ENCODE measurements at regions not wholly inside any gene's neighbourhood (a gene's known extent, or its start where the extent isn't known, plus 50 kb on each side); places are given as distances from the start of the nearest gene placed in this dataset.
A peak's percentile ranks its signal among the peaks of the same experiment; 100 is the strongest.

DNA sequence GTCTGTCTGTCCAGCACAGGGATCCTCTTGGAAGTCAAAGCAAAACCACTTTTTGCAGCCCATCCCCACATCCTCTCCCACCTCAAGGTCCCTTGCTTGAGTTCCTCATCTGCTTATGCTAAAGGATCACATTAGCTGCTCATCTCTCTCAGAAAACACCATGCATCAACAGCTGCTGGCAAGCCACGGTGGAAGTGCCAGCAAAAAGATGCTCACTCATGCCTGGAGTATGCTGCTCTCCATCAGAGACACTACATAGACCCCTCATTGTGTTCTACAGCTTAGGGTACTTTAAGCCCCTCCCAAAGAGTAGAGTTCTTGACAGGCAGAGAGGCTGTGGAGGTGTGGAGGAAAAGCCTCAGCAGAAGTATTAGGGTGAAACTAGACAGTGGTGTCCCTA, 94.6 kb upstream of the COL8A1 start:
- Mint-ChIP-seq H3K27me3 (ENCODE audit: low read depth, unreplicated experiment) (no peaks in the 10 kb centered on the region), H3K27ac (ENCODE audit: unreplicated experiment) (peak overlapping the region; percentile 42), H3K9me3 (ENCODE audit: unreplicated experiment) (peaks cover 7% of the 10 kb centered on the region), H3K4me1 (ENCODE audit: low read depth, unreplicated experiment) (peaks cover 25% of the 10 kb centered on the region), H3K36me3 (ENCODE audit: low read depth, unreplicated experiment) (no peaks in the 10 kb centered on the region), H3K4me3 (ENCODE audit: unreplicated experiment) (no peak overlapping the region)
- no peak overlapping the region for H3K4me3 ChIP-seq (ENCODE audit: insufficient read depth, low read depth, low read length)
- FAIRE-seq (no peak), DNase-seq (ENCODE audit: low read depth) (no peak)
- H2AFZ ChIP-seq (ENCODE audit: low read depth, low read length) = no peak overlapping the region
- H3K4me1 ChIP-seq (ENCODE audit: insufficient read depth, low read length) = peaks cover 5% of the 10 kb centered on the region
- no peaks in the 10 kb centered on the region for H4K20me1 ChIP-seq (ENCODE audit: insufficient read depth, low read length)
- H3K79me2 ChIP-seq (ENCODE audit: insufficient read depth, low read length) = no peaks in the 10 kb centered on the region
- H3K27me3 ChIP-seq (ENCODE audit: insufficient read depth, low read length) = no peaks in the 10 kb centered on the region
- H3K9ac ChIP-seq (ENCODE audit: low read length) = no peak overlapping the region
- no peaks in the 10 kb centered on the region for H3K36me3 ChIP-seq (ENCODE audit: insufficient read depth, low read length)
- TF ChIP-seq EZH2 (IDR thresholded peaks at IDR 0.05; ENCODE audit: insufficient read depth, low read length) = no peak
- TF ChIP-seq, protein P1, sequence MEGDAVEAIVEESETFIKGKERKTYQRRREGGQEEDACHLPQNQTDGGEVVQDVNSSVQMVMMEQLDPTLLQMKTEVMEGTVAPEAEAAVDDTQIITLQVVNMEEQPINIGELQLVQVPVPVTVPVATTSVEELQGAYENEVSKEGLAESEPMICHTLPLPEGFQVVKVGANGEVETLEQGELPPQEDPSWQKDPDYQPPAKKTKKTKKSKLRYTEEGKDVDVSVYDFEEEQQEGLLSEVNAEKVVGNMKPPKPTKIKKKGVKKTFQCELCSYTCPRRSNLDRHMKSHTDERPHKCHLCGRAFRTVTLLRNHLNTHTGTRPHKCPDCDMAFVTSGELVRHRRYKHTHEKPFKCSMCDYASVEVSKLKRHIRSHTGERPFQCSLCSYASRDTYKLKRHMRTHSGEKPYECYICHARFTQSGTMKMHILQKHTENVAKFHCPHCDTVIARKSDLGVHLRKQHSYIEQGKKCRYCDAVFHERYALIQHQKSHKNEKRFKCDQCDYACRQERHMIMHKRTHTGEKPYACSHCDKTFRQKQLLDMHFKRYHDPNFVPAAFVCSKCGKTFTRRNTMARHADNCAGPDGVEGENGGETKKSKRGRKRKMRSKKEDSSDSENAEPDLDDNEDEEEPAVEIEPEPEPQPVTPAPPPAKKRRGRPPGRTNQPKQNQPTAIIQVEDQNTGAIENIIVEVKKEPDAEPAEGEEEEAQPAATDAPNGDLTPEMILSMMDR (IDR thresholded peaks at IDR 0.05; ENCODE audit: insufficient read depth, low read depth, low read length) = no peak
- no peaks in the 10 kb centered on the region for H3K9me3 ChIP-seq (ENCODE audit: insufficient read depth, low read depth, low read length)
- no peak overlapping the region for H3K4me2 ChIP-seq (ENCODE audit: low read length)
- H3K27ac ChIP-seq (ENCODE audit: low read depth, low read length) = no peak overlapping the region

- Mint-ChIP-seq H3K4me1 (ENCODE audit: low read depth, unreplicated experiment) (peaks cover 25% of the 10 kb centered on the region), H3K9me3 (ENCODE audit: unreplicated experiment) (peaks cover 7% of the 10 kb centered on the region), H3K27ac (ENCODE audit: unreplicated experiment) (peak overlapping the region; percentile 9), H3K27me3 (ENCODE audit: low read depth, unreplicated experiment) (no peaks in the 10 kb centered on the region), H3K36me3 (ENCODE audit: low read depth, unreplicated experiment) (no peaks in the 10 kb centered on the region), H3K4me3 (ENCODE audit: unreplicated experiment) (no peak overlapping the region)
- H3K27ac ChIP-seq (ENCODE audit: low read depth, low read length) = no peak overlapping the region
- no peak overlapping the region for H3K4me2 ChIP-seq (ENCODE audit: low read length)
- no peaks in the 10 kb centered on the region for H3K9me3 ChIP-seq (ENCODE audit: insufficient read depth, low read depth, low read length)
- DNase-seq (ENCODE audit: low read depth) = no peak
- TF ChIP-seq, protein P1 (IDR thresholded peaks at IDR 0.05; ENCODE audit: insufficient read depth, low read depth, low read length) = no peak
- no peak for TF ChIP-seq EZH2 (IDR thresholded peaks at IDR 0.05; ENCODE audit: insufficient read depth, low read length)
- no peaks in the 10 kb centered on the region for H4K20me1 ChIP-seq (ENCODE audit: insufficient read depth, low read length)
- no peak overlapping the region for H3K4me3 ChIP-seq (ENCODE audit: insufficient read depth, low read depth, low read length)
- FAIRE-seq = peak; percentile 41
- no peaks in the 10 kb centered on the region for H3K36me3 ChIP-seq (ENCODE audit: insufficient read depth, low read length)
- peaks cover 5% of the 10 kb centered on the region for H3K4me1 ChIP-seq (ENCODE audit: insufficient read depth, low read length)
- no peaks in the 10 kb centered on the region for H3K27me3 ChIP-seq (ENCODE audit: insufficient read depth, low read length)
- no peak overlapping the region for H3K9ac ChIP-seq (ENCODE audit: low read length)
- no peaks in the 10 kb centered on the region for H3K79me2 ChIP-seq (ENCODE audit: insufficient read depth, low read length)
- no peak overlapping the region for H2AFZ ChIP-seq (ENCODE audit: low read depth, low read length)
Measured at GRCh38 chr3:99542767-99543518, 95.5 kb upstream of the COL8A1 start.

DNA sequence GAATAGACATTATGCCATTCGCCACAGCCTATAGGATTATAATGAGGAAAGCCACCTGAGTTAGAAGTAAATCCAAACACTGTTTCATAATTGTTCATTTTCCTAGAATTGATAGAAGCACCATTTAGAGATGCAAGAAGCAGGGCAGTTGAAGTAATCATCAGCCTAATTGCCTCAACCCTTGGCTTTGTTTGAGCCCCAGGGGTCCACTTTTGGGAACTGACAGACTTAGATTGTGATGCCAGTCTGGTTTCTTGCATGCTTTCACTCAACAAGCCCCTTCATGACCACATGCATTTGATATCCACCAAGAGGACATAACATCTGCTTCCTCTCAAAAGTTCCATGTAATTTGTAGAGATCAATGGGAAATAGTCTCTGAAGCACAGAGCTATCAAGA, 97.2 kb upstream of the COL8A1 start:
- Histone ChIP-seq H3K36me3 (ENCODE audit: insufficient read depth, low read length) (no peaks in the 10 kb centered on the region), H3K79me2 (ENCODE audit: insufficient read depth, low read length) (no peaks in the 10 kb centered on the region), H3K4me2 (ENCODE audit: low read length) (no peak overlapping the region), H4K20me1 (ENCODE audit: insufficient read depth, low read length) (no peaks in the 10 kb centered on the region), H2AFZ (ENCODE audit: low read depth, low read length) (no peak overlapping the region), H3K4me3 (ENCODE audit: insufficient read depth, low read depth, low read length) (no peak overlapping the region), H3K27me3 (ENCODE audit: insufficient read depth, low read length) (no peaks in the 10 kb centered on the region), H3K9me3 (ENCODE audit: insufficient read depth, low read depth, low read length) (no peaks in the 10 kb centered on the region), H3K27ac (ENCODE audit: low read depth, low read length) (no peak overlapping the region), H3K9ac (ENCODE audit: low read length) (no peak overlapping the region), H3K4me1 (ENCODE audit: insufficient read depth, low read length) (peaks cover 5% of the 10 kb centered on the region)
- Mint-ChIP-seq H3K9me3 (ENCODE audit: unreplicated experiment) (peaks cover 7% of the 10 kb centered on the region), H3K4me1 (ENCODE audit: low read depth, unreplicated experiment) (peaks cover 34% of the 10 kb centered on the region), H3K27me3 (ENCODE audit: low read depth, unreplicated experiment) (no peaks in the 10 kb centered on the region), H3K4me3 (ENCODE audit: unreplicated experiment) (no peak overlapping the region), H3K27ac (ENCODE audit: unreplicated experiment) (no peak overlapping the region), H3K36me3 (ENCODE audit: low read depth, unreplicated experiment) (no peaks in the 10 kb centered on the region)
- DNase-seq (ENCODE audit: low read depth) (no peak), FAIRE-seq (no peak)
- TF ChIP-seq, protein P1 (IDR thresholded peaks at IDR 0.05; ENCODE audit: insufficient read depth, low read depth, low read length) = no peak
- no peak for TF ChIP-seq EZH2 (IDR thresholded peaks at IDR 0.05; ENCODE audit: insufficient read depth, low read length)
